OCI-LY3 (cell line): ENCODE measurements at regions not wholly inside any gene's neighbourhood (a gene's known extent, or its start where the extent isn't known, plus 50 kb on each side); places are given as distances from the start of the nearest gene placed in this dataset.

ENCODE experiments used
- H2AFZ ChIP-seq: fragments of 200-600, 300-600 bp; shearing (Covaris generic); 2 replicates; pipeline ENCODE4 v1.6.0; 2014; ENCODE audit warnings: antibody characterized with exemption, low read depth, low read length
- H3K27ac ChIP-seq: fragments of 200-600, 300-600 bp; sonication (generic); 2 replicates; pipeline ENCODE4 v1.5.1; 2014; ENCODE audit warnings: mild to moderate bottlenecking, low read length, moderate library complexity, mixed read lengths
- H3K27me3 ChIP-seq: fragments of 200-600, 300-600 bp; sonication (generic); 2 replicates; pipeline ENCODE4 v1.6.1; 2014; ENCODE audit warnings: low read depth, low read length, mixed read lengths
- H3K36me3 ChIP-seq: fragments of 200-600, 300-600 bp; sonication (generic); replicated peaks from 2 replicates; pipeline ENCODE3; 2014; ENCODE audit warnings: low read depth, low read length, mixed read lengths
- H3K4me1 ChIP-seq: fragments of 300-600, 200-600 bp; sonication (generic); 2 replicates; pipeline ENCODE4 v1.6.1; 2014; ENCODE audit warnings: low read length, mixed read lengths
- H3K4me2 ChIP-seq: fragments of 200-600, 300-600 bp; sonication (generic); 2 replicates; pipeline ENCODE4 v1.6.1; 2014; ENCODE audit warnings: low read length, mixed read lengths
- H3K4me3 ChIP-seq: fragments of 300-600, 200-600 bp; sonication (generic); 2 replicates; pipeline ENCODE4 v1.5.1; 2014; ENCODE audit warnings: antibody characterized with exemption, mild to moderate bottlenecking, low read length, moderate library complexity
- H3K79me2 ChIP-seq: fragments of 300-600, 200-600 bp; shearing (Covaris generic); 2 replicates; pipeline ENCODE4 v1.6.1; 2014; ENCODE audit warnings: mild to moderate bottlenecking, low read length, mixed read lengths
- H3K9ac ChIP-seq: fragments of 300-600, 200-600 bp; shearing (Covaris generic); 2 replicates; pipeline ENCODE4 v1.6.0; 2014; ENCODE audit warnings: mild to moderate bottlenecking, low read length, moderate library complexity
- H3K9me3 ChIP-seq: fragments of 200-600, 300-600 bp; shearing (Covaris generic); 2 replicates; pipeline ENCODE4 v1.6.1; 2014; ENCODE audit warnings: low read length, mixed read lengths; ENCODE audit not compliant: insufficient read depth
- H4K20me1 ChIP-seq: fragments of 200-600, 300-600 bp; sonication (generic); 2 replicates; pipeline ENCODE4 v1.6.1; 2016; ENCODE audit warnings: low read length, mixed read lengths; ENCODE audit not compliant: insufficient read depth
- CTCF ChIP-seq: fragments of 200-600, 300-600 bp; sonication (generic); IDR thresholded peaks from 2 replicates; pipeline ENCODE4 v1.5.1; 2014; ENCODE audit warnings: antibody characterized with exemption, low read length, low read depth
- EZH2phosphoT487 ChIP-seq: fragments of 200-600 bp; shearing (Covaris generic); IDR thresholded peaks from 2 replicates; pipeline ENCODE4 v1.6.1; 2018; ENCODE audit warnings: antibody characterized with exemption, mixed run types, low read depth

- H3K79me2 ChIP-seq, result no peaks in the 10 kb centered on the region
- no peak overlapping the region for H3K9ac ChIP-seq
- no peak overlapping the region for H2AFZ ChIP-seq
- H4K20me1 ChIP-seq, result no peaks in the 10 kb centered on the region
- no peaks in the 10 kb centered on the region for H3K9me3 ChIP-seq
- peaks cover 55% of the 10 kb centered on the region for H3K4me1 ChIP-seq
- no peaks in the 10 kb centered on the region for H3K27me3 ChIP-seq
- no peak overlapping the region for H3K4me2 ChIP-seq
- H3K4me3 ChIP-seq, result no peak overlapping the region
- H3K36me3 ChIP-seq, result no peaks in the 10 kb centered on the region
- H3K27ac ChIP-seq, result no peak overlapping the region
- no peak for TF ChIP-seq EZH2phosphoT487
- TF ChIP-seq CTCF, result no peak
Measured at GRCh38 chr10:3476186-3476585, 303.6 kb upstream of the PITRM1 start.

GRCh38 chr10:3475367-3475766 is 302.8 kb upstream of the PITRM1 start:
- Histone ChIP-seq H3K4me1 (peaks cover 46% of the 10 kb centered on the region), H4K20me1 (no peaks in the 10 kb centered on the region), H3K4me2 (no peak overlapping the region), H3K9ac (no peak overlapping the region), H3K36me3 (no peaks in the 10 kb centered on the region), H3K27me3 (no peaks in the 10 kb centered on the region), H3K9me3 (no peaks in the 10 kb centered on the region), H3K79me2 (no peaks in the 10 kb centered on the region), H2AFZ (no peak overlapping the region), H3K27ac (no peak overlapping the region), H3K4me3 (no peak overlapping the region)
- TF ChIP-seq CTCF (no peak), EZH2phosphoT487 (no peak)

GRCh38 chr10:3474266-3474665 is 301.7 kb upstream of the PITRM1 start:
- peaks cover 42% of the 10 kb centered on the region for H3K4me1 ChIP-seq
- H3K9me3 ChIP-seq, result no peaks in the 10 kb centered on the region
- no peak overlapping the region for H3K4me2 ChIP-seq
- no peaks in the 10 kb centered on the region for H3K36me3 ChIP-seq
- H3K27ac ChIP-seq, result no peak overlapping the region
- TF ChIP-seq EZH2phosphoT487 (no peak), CTCF (no peak)
- no peak overlapping the region for H2AFZ ChIP-seq
- no peaks in the 10 kb centered on the region for H4K20me1 ChIP-seq
- H3K79me2 ChIP-seq, result no peaks in the 10 kb centered on the region
- H3K4me3 ChIP-seq, result no peak overlapping the region
- H3K27me3 ChIP-seq, result no peaks in the 10 kb centered on the region
- H3K9ac ChIP-seq, result no peak overlapping the region

- Histone ChIP-seq H3K27ac (no peak overlapping the region), H3K36me3 (no peaks in the 10 kb centered on the region), H2AFZ (no peak overlapping the region), H3K4me3 (no peak overlapping the region), H3K9ac (no peak overlapping the region), H4K20me1 (no peaks in the 10 kb centered on the region), H3K4me1 (peaks cover 32% of the 10 kb centered on the region), H3K9me3 (no peaks in the 10 kb centered on the region), H3K79me2 (no peaks in the 10 kb centered on the region), H3K27me3 (no peaks in the 10 kb centered on the region), H3K4me2 (peak overlapping the region; percentile 76)
- TF ChIP-seq EZH2phosphoT487 (no peak), CTCF (no peak)
Measured at GRCh38 chr10:3473271-3473670, 300.7 kb upstream of the PITRM1 start.
